Dermis microvascular lymphatic vessel endothelial cell (primary cell): ENCODE measurements at regions not wholly inside any gene's neighbourhood (a gene's known extent, or its start where the extent isn't known, plus 50 kb on each side); places are given as distances from the start of the nearest gene placed in this dataset.

Experiments
- DNase-seq, 2 donors: peaks; one replicate each; pipeline versions ENCODE4 v3.0.0 to v3.0.0-alpha.2; 2010; ENCODE audit warnings: low read depth in 2 of 2

DNA sequence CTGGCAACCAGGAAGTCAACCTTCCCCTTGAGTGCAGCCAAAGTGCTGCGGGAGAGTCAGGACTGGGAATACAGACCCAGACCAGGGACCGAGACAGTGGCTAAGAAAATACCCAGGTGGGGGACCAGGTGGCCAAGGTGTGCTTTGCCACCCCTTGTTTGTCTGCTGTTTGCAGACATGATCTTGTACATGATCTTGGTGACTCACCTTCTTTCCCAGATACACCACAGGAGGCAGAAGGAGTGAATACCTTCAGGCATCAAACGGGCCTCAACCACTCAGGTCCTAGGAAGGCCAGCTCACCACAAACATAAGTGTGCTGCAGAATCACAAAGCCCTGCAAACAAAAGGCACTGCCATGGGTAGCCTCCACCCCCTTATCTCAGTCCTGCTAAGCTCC is 62.0 kb downstream of the CNGA2 start:
- DNase-seq, result no peak

DNA sequence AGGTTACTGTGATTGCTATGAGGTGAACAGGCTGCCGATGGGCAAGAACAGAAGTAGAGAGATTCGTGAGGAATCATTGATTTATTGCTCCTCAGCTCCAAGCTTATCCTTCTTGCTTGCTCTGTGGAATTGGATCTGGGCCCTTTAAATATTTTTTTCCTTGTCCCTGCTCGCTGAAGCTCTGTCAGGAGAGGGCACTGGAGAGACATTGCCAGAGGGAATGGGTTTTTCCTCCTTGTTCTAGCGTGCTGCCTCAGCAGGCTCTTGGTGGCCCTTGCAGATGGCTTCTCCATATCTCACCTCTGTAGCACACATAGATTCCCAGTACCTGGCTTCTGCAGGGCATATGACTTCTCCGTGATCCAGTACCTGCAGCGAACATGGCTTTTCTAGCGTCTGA is 67.4 kb downstream of the CNGA2 start:
- DNase-seq, result peak in 1 of 2 donors; percentile 10

DNA sequence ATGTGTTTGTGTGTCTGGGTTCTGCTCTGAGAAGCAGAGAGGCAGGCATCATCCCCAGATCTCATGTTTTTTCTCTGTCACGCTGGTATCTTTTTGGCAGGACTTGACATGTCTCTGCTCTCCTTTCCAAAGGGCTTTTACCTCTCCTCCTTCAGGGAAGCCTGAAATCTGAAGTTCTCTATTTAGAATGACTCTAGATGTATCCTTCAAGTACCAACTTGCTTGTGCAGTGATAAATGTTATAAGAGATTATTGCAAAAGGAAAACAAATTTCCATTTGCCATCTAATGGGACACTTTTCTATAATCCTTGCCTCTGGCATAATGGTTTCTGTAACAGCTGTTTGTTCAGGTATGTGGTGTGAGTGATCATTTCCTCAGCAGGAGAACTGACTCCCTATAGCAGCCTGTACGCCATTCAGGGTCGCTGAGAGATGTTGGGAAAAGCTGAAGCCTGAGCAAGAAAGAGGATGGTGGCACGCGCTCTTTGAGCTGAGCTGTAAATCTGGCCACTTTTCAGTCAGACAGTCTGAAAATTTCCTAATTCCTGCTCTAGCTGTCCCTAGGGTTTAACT is 72.5 kb downstream of the CNGA2 start:
- no peak for DNase-seq

DNA sequence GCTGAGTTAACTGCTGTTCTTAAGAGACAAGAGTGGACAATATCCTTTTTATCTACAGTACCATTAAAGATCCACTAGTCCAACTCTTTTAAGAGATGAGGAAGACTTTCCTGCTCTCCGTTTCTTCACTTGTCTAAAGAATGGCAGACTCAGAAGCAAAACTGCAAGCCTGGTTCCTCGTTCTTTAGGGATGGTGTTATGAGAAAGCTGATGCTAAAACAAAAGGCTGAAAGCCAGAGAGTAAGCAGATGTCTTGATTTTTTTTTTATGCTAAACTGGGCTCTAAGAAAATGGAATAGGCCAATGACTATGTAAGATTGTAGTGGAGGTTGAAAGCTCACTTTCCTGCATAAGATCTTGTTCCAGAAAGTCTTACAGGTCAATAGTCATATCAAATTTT is 78.1 kb downstream of the CNGA2 start:
- DNase-seq, result no peak

DNA sequence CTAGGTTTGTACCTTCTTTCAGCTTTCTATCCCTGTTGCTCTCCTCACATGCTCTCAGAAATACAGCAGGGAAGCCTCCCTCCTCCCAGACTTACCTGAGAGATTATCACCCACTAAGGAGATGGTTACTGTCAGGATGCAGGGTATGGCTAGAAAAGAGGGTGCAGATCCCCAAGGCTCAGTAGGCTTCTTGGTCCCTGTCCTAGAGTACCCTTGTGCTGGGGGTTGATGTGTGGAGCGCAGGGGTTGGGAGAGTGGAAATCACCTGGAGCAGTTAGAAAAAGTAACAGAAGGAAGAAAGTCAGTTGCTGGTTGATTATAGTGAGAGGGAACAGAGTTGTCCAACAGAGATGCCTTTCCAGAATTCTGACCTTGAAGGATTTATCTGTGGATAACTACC is 80.2 kb downstream of the CNGA2 start:
- DNase-seq, result no peak

DNA sequence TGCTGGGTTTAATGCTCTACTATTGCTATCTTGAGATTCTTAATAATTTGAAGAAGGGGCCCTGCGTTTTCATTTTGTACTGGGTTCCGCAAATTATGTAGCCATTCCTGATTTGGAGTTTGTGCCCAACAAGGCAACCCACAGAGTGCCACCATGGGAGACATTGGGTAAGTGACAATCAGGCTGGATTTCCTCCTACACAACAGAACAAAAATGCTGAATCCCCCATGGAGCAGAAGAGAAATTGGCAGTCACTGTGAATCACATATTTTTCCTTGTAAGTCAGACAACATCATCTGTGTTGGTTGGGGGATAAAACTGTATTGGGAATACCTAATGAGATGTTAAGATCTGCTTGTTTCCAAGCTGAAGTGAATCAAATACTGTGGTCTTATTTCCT is 80.9 kb downstream of the CNGA2 start:
- no peak for DNase-seq

DNA sequence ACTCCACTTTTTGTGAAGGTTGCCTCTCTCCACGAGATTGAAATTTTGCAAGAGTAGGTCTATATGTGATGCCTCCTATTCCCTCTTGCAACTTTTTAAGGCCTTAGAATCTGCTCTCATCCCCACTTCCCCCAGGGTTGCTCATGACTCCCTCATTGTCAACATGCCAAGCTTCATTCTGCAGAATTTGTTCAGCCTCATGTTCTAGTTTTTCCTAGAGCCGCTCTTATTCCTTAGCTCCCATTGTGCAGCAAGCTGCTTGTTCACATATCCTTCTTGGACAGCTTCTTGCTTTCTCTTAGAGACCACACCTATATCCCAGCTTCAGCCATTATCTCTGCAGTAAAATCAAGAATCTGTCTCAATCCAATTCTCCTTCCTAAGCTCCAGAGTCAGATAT is 82.4 kb downstream of the CNGA2 start:
- DNase-seq, result no peak

DNA sequence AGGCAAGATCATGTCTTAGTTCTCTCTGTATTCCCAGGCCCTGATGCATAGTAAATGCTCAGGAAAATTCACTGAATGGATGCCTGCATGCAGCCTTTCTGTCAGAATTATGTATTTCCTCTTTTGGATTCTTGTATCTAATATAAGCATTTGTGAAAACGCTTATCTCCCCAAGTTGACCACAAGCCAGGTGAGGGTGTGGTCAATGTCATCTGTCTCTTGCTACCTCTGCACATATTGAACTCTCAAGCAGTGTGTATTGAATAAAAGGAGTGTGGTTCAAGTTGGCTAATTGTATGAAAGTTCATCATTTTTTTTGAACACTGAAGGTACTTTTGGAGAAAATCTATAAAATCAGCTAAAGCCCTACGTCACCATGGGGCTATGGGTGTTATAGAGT is 84.3 kb downstream of the CNGA2 start:
- DNase-seq, result no peak

DNA sequence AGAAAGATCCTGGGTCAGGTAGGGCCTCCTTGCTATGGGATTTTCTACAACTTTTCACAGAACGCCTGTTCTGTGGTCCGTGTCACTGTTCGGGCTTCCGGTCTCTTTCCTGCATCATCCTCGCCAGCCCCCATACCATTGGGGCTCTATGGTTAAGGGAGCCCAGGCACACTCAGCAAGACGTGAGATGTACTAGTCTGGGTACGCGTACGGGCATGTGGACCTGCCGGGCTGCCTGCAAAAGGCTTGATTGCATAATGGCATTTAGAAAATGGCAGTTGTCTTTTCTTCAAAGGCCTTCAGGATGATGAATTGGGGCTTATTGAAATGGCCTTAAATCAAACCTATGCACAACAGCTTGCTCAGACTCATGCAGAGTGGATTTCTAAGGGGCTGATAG is 86.7 kb downstream of the CNGA2 start:
- no peak for DNase-seq

DNA sequence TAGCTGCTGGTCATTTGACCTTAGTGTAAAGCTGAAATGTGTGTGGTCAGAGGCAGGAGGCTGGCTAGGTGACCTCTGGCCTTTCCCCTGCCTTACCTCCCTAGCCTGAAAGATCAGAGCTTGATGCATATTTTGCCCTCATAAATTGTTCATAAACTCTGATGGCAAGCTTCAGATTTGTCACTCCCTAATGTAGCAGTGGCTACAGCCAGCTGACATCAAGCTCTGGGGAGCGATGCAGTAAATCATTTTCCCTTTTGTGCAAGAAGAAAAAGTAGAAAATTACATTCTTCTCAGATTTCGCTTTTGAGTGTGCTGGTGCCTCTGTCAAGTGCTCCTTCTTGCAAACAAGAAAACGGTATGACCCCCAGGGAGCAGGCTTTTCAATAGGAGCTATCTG is 87.7 kb upstream of the MAGEA4 start:
- no peak for DNase-seq

DNA sequence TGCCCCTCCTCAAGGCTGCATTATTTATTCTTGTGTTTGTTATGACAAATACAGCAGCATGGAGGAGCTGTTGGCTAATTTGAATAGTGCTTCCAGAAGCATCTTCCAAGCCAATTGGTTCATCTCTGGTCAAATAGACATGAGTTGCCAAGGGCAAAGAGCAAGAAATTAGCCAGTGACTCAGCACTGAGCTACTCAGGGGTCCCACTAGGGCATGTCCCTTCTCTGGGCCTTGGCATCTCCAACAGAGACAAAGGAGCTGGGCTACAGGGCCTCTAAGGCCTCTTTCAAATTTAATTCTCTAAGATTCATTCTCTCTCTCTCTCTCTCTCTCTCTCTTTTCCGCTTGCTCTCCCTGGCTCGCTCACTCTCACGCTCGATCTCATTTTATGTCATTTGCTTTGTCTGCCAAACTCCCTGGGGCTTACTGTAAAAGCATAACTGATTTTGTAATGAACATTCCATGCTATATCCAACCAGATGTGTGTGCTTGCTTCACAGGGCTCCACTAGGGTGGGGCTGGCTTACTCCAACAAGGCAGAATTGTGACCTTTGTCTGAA is 86.7 kb upstream of the MAGEA4 start:
- peak in 1 of 2 donors; percentile 49 for DNase-seq

DNA sequence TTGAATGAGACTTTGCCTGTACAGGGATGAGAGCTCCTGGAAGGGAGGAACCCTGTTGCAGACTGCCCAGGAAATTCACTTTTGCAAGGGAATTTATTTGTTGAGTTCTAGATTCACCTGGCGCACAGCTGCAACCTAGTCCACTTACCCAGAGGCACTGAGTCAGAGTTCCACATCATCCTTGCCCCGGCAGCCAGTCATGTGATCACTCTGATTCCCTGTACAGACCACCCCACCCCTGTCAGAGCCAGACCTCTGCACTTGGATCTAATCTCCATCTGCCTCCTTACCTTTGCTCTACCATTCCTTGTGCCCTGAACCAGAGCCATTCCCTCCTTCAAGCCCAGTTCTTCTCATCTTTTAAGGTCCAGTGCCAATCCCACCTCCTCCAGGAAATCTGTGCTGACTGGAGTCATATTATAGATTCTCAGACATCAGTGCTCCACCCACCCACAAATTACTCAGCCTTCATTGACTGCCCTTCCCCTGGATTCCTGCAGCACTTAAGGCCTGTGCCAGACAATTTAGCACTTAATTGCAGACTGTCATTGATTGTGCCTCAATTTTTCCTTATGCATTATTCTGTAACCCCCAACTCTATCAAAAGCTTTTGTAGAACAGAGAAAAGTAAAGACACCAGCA is 84.1 kb upstream of the MAGEA4 start:
- DNase-seq, result no peak

DNA sequence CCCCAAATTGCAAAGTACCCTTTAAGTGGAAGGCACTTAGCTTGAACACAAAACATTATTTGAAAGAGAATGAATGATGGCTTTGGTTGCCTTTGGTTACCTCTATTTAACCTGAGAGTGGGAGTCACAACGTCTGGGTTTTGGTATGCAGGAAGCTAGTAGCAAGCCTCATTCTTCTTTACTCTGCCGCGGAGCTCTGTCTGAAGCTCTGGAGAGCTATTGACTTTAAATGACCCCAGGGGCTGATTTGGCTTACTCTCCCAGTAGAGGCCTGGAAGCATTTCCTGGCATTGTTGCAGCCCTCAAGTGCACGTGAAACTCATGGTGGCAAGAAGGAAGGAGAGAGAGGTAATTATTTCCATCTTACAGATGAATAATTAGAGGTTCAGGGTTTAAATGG is 81.8 kb upstream of the MAGEA4 start:
- DNase-seq, result peak in 1 of 2 donors; percentile 76

DNA sequence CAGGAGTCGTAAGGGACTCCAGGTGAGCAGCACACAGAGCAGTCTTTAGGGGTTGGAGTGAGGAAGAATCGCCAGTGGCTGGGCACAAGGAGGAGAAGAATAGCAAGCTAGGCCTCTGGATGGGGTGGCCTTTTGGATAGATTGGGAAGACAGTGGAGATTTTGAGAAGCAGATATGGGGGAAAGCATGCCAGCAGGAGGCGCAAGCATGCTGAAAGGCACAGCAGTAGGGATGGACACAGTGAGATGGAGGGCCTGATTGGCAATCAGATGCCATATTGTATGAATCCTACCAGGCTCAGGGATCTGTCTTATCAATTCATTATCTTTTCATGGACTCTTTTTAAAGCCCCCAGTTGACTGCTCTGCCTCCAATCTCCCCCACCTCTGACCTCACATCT is 60.4 kb upstream of the MAGEA4 start:
- DNase-seq, result no peak

DNA sequence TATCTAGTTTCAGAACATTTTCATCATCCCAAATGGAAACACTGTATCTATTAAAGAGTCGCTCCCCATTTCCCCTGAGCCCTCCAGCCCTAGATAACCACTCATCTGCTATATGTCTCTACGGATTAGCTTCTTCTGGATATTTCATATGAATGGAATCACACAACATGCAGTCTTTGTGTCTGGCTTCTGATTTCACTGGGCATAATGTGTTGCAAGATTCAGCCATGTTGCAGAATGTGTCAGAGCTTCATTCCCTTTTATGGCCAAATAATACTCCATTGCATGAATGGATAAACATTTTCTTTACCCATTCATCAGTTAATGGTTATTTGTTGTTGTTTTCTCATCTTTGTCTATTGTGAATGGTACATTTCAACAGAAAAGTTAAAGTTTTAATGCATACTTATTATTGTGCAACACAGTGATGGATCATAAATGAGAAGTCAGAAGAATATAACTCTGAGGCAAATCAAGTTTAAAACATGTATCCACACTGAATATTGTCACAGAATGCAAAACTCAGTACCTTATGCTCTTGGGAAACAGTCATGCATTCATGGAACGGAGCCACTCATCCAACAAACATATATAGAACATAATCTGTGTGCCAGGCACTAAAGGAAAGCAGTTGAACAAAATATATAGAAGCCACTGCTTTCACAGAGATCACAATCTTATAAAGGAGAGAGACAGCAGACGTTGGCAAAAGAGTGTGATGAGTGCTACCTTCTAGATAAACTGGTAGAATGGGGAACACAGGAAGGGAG is 57.8 kb upstream of the MAGEA4 start:
- DNase-seq, result no peak

DNA sequence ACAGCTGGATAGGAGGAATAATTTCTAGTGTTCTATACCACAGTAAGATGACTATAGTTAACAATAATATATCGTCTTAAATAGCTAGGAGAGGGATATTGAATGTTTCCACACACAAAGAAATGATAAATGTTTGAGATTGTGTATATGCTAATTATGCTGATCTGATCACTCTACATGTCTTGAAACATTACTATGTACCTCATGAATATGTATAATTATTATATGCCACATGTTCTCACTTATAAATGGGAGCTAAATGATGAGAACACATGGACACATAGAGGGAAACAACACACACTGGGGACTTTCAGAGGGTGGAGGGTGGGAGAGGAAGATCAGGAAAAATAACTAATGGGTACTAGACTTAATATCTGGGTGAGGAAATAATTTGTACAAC is 53.2 kb upstream of the MAGEA4 start:
- DNase-seq, result no peak

DNA sequence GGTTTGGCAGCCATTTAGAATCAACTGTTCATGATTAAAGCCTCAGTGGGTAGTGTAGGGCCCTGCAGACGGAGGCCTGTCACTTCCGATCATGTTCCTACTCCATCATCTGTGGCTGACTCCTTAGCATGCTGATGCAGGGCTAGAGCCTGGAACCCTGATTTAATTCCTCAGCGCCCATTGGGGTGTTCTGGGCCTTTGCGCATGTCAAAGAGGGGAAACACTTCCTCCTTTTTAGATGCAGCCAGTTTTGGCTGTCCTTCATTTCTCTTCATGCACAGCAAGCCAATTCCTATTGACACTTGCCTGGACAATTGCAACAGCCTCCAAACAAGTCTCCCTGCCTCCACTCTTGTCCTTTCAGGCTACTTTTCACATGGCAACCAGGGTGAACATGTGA is 51.9 kb upstream of the MAGEA4 start:
- no peak for DNase-seq
